ENCODE measurements at regions not wholly inside any gene's neighbourhood (a gene's known extent, or its start where the extent isn't known, plus 50 kb on each side); places are given as distances from the start of the nearest gene placed in this dataset.
"Not testable (repeated sequence)": the region's sequence is repeated elsewhere in the genome, so short reads cannot be mapped to it uniquely, and the experiment has no call there.

GRCh38 chr4:74505355-74505978, 60.5 kb downstream of the AREG start:
- H2BK15ac ChIP-seq (ENCODE audit: low read length); H3K18ac ChIP-seq (ENCODE audit: low read length); H3K4me2 ChIP-seq (ENCODE audit: insufficient read depth, low read length, poor library complexity, severe bottlenecking); H3K27ac ChIP-seq (replicated peaks; ENCODE audit: low read length); H3K4me3 ChIP-seq (ENCODE audit: low read length in 2 of 2); H3K14ac ChIP-seq (ENCODE audit: low read length); H4K8ac ChIP-seq (ENCODE audit: low read depth, low read length); DNase-seq (ENCODE audit: low spot score); H3K9ac ChIP-seq (ENCODE audit: low read depth, low read length, poor library complexity); H3K79me1 ChIP-seq (ENCODE audit: low read depth, low read length); H3K9me3 ChIP-seq (replicated peaks in 1 of 2; ENCODE audit: control insufficient read depth in 2 of 2, insufficient read depth in 1 of 2, low read depth in 1 of 2, low read length in 2 of 2); H3K4me1 ChIP-seq (ENCODE audit: control insufficient read depth in 2 of 2, insufficient read depth in 1 of 2, low read depth in 1 of 2, low read length in 2 of 2); H2AK5ac ChIP-seq (ENCODE audit: low read depth, low read length); H3K23ac ChIP-seq (ENCODE audit: low read depth, low read length, poor library complexity); H2BK5ac ChIP-seq (ENCODE audit: low read length); H4K91ac ChIP-seq (ENCODE audit: low read depth, low read length, poor library complexity); H2BK12ac ChIP-seq (ENCODE audit: low read length); H3K36me3 ChIP-seq (replicated peaks in 1 of 2; ENCODE audit: control insufficient read depth in 2 of 2, insufficient read depth in 2 of 2, low read length in 2 of 2); H2BK120ac ChIP-seq (ENCODE audit: low read depth, low read length); H3K4ac ChIP-seq (ENCODE audit: low read length); H3K27me3 ChIP-seq (ENCODE audit: control insufficient read depth in 3 of 3, insufficient read depth in 3 of 3, low read depth in 1 of 3, low read length in 3 of 3): not testable (repeated sequence)
- peak overlapping the region; percentile 85 for H2AFZ ChIP-seq (ENCODE audit: low read length)
- no CpG with 5 or more reads among the region's 5 CpGs for WGBS, 2 donors (ENCODE audit: extremely low coverage in 2 of 2, insufficient read length in 2 of 2, insufficient replicate concordance in 1 of 2)

- not testable (repeated sequence) for H3K9me3 ChIP-seq (replicated peaks in 1 of 2; ENCODE audit: control insufficient read depth in 2 of 2, insufficient read depth in 1 of 2, low read depth in 1 of 2, low read length in 2 of 2); H3K36me3 ChIP-seq (replicated peaks in 1 of 2; ENCODE audit: control insufficient read depth in 2 of 2, insufficient read depth in 2 of 2, low read length in 2 of 2); H3K4me2 ChIP-seq (ENCODE audit: insufficient read depth, low read length, poor library complexity, severe bottlenecking)
Observed at GRCh38 chr4:74509363-74509762, 64.4 kb downstream of the AREG start.

DNA sequence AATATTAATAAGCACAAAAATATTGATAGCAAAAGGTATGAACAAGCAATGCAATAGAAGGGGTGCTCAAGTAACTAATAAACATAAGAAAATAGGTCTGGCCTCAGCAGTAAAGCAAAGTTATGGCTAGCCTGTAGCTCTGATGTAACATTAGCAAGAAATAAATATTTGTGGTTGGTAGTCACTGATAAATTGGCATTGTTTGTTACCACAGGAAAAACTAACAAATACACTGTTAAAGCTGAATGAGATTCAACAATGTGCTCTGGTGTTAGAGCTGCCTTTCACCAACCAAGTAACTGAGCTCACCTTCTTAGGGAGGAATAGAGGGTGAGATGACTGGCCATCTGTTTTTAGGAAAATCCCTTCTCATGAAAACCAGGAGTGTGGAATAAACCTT, 71.4 kb downstream of the AREG start:
- H2AFZ ChIP-seq (ENCODE audit: low read length) = no peak overlapping the region
- no peak overlapping the region for H3K4me3 ChIP-seq (ENCODE audit: low read length in 2 of 2)
- H3K79me1 ChIP-seq (ENCODE audit: low read depth, low read length) = no peaks in the 10 kb centered on the region
- no peak overlapping the region for H4K91ac ChIP-seq (ENCODE audit: low read depth, low read length, poor library complexity)
- H2BK120ac ChIP-seq (ENCODE audit: low read depth, low read length) = no peak overlapping the region
- H3K4me2 ChIP-seq (ENCODE audit: insufficient read depth, low read length, poor library complexity, severe bottlenecking) = no peak overlapping the region
- no peak overlapping the region for H3K27ac ChIP-seq (replicated peaks; ENCODE audit: low read length)
- H2AK5ac ChIP-seq (ENCODE audit: low read depth, low read length) = no peak overlapping the region
- no peaks in the 10 kb centered on the region for H3K36me3 ChIP-seq (replicated peaks in 1 of 2; ENCODE audit: control insufficient read depth in 2 of 2, insufficient read depth in 2 of 2, low read length in 2 of 2)
- H2BK12ac ChIP-seq (ENCODE audit: low read length) = no peak overlapping the region
- H2BK15ac ChIP-seq (ENCODE audit: low read length) = no peak overlapping the region
- no peak overlapping the region for H3K14ac ChIP-seq (ENCODE audit: low read length)
- no peak overlapping the region for H3K23ac ChIP-seq (ENCODE audit: low read depth, low read length, poor library complexity)
- H3K27me3 ChIP-seq (ENCODE audit: control insufficient read depth in 3 of 3, insufficient read depth in 3 of 3, low read depth in 1 of 3, low read length in 3 of 3) = no peaks in the 10 kb centered on the region
- H2BK5ac ChIP-seq (ENCODE audit: low read length) = no peak overlapping the region
- no peak for DNase-seq (ENCODE audit: low spot score)
- H3K9me3 ChIP-seq (replicated peaks in 1 of 2; ENCODE audit: control insufficient read depth in 2 of 2, insufficient read depth in 1 of 2, low read depth in 1 of 2, low read length in 2 of 2) = no peaks in the 10 kb centered on the region
- no peak overlapping the region for H3K4ac ChIP-seq (ENCODE audit: low read length)
- no peak overlapping the region for H3K9ac ChIP-seq (ENCODE audit: low read depth, low read length, poor library complexity)
- H3K18ac ChIP-seq (ENCODE audit: low read length) = no peak overlapping the region
- H4K8ac ChIP-seq (ENCODE audit: low read depth, low read length) = no peak overlapping the region
- no peaks in the 10 kb centered on the region for H3K4me1 ChIP-seq (ENCODE audit: control insufficient read depth in 2 of 2, insufficient read depth in 1 of 2, low read depth in 1 of 2, low read length in 2 of 2)

More at GRCh38 chr4:74509363-74509762, 64.4 kb downstream of the AREG start:
- not testable (repeated sequence) for H2BK12ac ChIP-seq (ENCODE audit: low read length); H3K18ac ChIP-seq (ENCODE audit: low read length); H2AFZ ChIP-seq (ENCODE audit: low read length); H3K4me1 ChIP-seq (ENCODE audit: control insufficient read depth in 2 of 2, insufficient read depth in 1 of 2, low read depth in 1 of 2, low read length in 2 of 2); H3K14ac ChIP-seq (ENCODE audit: low read length); H4K8ac ChIP-seq (ENCODE audit: low read depth, low read length); H2BK5ac ChIP-seq (ENCODE audit: low read length); H3K9ac ChIP-seq (ENCODE audit: low read depth, low read length, poor library complexity); DNase-seq (ENCODE audit: low spot score); H3K27me3 ChIP-seq (ENCODE audit: control insufficient read depth in 3 of 3, insufficient read depth in 3 of 3, low read depth in 1 of 3, low read length in 3 of 3); H3K4ac ChIP-seq (ENCODE audit: low read length); H2BK15ac ChIP-seq (ENCODE audit: low read length); H3K4me3 ChIP-seq (ENCODE audit: low read length in 2 of 2); H2BK120ac ChIP-seq (ENCODE audit: low read depth, low read length); H3K23ac ChIP-seq (ENCODE audit: low read depth, low read length, poor library complexity); H4K91ac ChIP-seq (ENCODE audit: low read depth, low read length, poor library complexity); H3K27ac ChIP-seq (replicated peaks; ENCODE audit: low read length); H3K79me1 ChIP-seq (ENCODE audit: low read depth, low read length); H2AK5ac ChIP-seq (ENCODE audit: low read depth, low read length)
- no CpG with 5 or more reads among the region's 3 CpGs for WGBS, 2 donors (ENCODE audit: extremely low coverage in 2 of 2, insufficient read length in 2 of 2, insufficient replicate concordance in 1 of 2)

- no peak overlapping the region for H2BK5ac ChIP-seq (ENCODE audit: low read length)
- H3K23ac ChIP-seq (ENCODE audit: low read depth, low read length, poor library complexity) = no peak overlapping the region
- H3K27me3 ChIP-seq (ENCODE audit: control insufficient read depth in 3 of 3, insufficient read depth in 3 of 3, low read depth in 1 of 3, low read length in 3 of 3) = no peaks in the 10 kb centered on the region
- H3K27ac ChIP-seq (replicated peaks; ENCODE audit: low read length) = no peak overlapping the region
- no peak overlapping the region for H3K18ac ChIP-seq (ENCODE audit: low read length)
- no peak overlapping the region for H3K9ac ChIP-seq (ENCODE audit: low read depth, low read length, poor library complexity)
- no peak overlapping the region for H4K8ac ChIP-seq (ENCODE audit: low read depth, low read length)
- H4K91ac ChIP-seq (ENCODE audit: low read depth, low read length, poor library complexity) = no peak overlapping the region
- H3K4me1 ChIP-seq (ENCODE audit: control insufficient read depth in 2 of 2, insufficient read depth in 1 of 2, low read depth in 1 of 2, low read length in 2 of 2) = no peaks in the 10 kb centered on the region
- no peaks in the 10 kb centered on the region for H3K9me3 ChIP-seq (replicated peaks in 1 of 2; ENCODE audit: control insufficient read depth in 2 of 2, insufficient read depth in 1 of 2, low read depth in 1 of 2, low read length in 2 of 2)
- H3K79me1 ChIP-seq (ENCODE audit: low read depth, low read length) = no peaks in the 10 kb centered on the region
- H3K4ac ChIP-seq (ENCODE audit: low read length) = no peak overlapping the region
- no peak overlapping the region for H2AFZ ChIP-seq (ENCODE audit: low read length)
- DNase-seq (ENCODE audit: low spot score) = no peak
- no peak overlapping the region for H3K14ac ChIP-seq (ENCODE audit: low read length)
- H3K4me2 ChIP-seq (ENCODE audit: insufficient read depth, low read length, poor library complexity, severe bottlenecking) = no peak overlapping the region
- WGBS, 2 donors (ENCODE audit: extremely low coverage in 2 of 2, insufficient read length in 2 of 2, insufficient replicate concordance in 1 of 2) = no CpG with 5 or more reads among the region's 4 CpGs
- H2AK5ac ChIP-seq (ENCODE audit: low read depth, low read length) = no peak overlapping the region
- H2BK120ac ChIP-seq (ENCODE audit: low read depth, low read length) = no peak overlapping the region
- no peak overlapping the region for H2BK15ac ChIP-seq (ENCODE audit: low read length)
- H3K4me3 ChIP-seq (ENCODE audit: low read length in 2 of 2) = no peak overlapping the region
- H3K36me3 ChIP-seq (replicated peaks in 1 of 2; ENCODE audit: control insufficient read depth in 2 of 2, insufficient read depth in 2 of 2, low read length in 2 of 2) = no peaks in the 10 kb centered on the region
- no peak overlapping the region for H2BK12ac ChIP-seq (ENCODE audit: low read length)
Observed at GRCh38 chr4:74517996-74518395, 73.1 kb downstream of the AREG start.
